COLO668 (cell line): ENCODE measurements at regions not wholly inside any gene's neighbourhood (a gene's known extent, or its start where the extent isn't known, plus 50 kb on each side); places are given as distances from the start of the nearest gene placed in this dataset.

Source experiments
- DNase-seq: peaks from one replicate; lab custom pipeline; 2025; ENCODE audit not compliant: unreplicated experiment; lab: John Stamatoyannopoulos, UW

- no peak for DNase-seq
Observed at GRCh38 chr5:93886917-93887361, 145.5 kb upstream of the POU5F2 start.

GRCh38 chr5:93886098-93886806 is 144.9 kb upstream of the POU5F2 start:
- DNase-seq = no peak

DNA sequence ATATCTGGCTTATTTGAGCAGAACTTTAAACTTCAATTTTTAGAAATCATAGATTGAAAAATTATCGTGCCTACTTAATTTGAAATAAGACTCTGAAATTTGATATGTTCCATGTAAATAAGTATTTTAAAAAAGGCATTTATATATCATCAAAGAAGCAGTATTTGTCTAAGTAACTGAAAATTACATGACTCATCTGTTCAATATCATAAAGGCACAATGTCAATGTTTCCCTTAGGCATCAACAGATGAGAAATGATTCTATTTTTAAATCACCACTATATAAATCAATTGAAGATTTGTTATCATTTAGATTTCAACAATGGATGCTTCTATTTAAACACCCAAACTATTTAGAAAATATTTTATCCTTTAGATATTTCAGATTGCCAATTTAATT is 142.9 kb upstream of the POU5F2 start:
- DNase-seq = no peak

GRCh38 chr5:93883459-93883858 is 142.1 kb upstream of the POU5F2 start:
- no peak for DNase-seq

DNA sequence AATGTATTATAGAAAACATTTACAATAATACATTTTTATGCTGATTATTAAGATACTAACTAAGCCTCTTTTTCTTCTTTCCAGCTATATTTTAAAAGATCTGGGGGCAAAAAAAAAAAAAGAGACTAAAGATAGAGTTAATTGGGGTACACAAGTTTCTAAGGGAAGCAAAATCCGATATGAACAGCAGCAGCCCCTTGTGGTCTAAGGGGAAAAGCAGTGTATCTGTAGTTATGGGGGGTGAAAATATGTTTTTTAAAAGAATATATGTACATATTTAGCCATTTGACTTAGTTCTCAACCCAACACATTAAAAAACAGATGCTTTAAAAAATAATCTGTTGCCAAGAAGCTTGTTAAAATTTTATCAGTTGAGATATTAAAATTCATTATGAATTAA is 134.3 kb upstream of the POU5F2 start:
- DNase-seq = no peak

- DNase-seq = no peak
Observed at GRCh38 chr5:93874491-93874890, 133.1 kb upstream of the POU5F2 start.

GRCh38 chr5:93874080-93874479 is 132.7 kb upstream of the POU5F2 start:
- DNase-seq = no peak

DNA sequence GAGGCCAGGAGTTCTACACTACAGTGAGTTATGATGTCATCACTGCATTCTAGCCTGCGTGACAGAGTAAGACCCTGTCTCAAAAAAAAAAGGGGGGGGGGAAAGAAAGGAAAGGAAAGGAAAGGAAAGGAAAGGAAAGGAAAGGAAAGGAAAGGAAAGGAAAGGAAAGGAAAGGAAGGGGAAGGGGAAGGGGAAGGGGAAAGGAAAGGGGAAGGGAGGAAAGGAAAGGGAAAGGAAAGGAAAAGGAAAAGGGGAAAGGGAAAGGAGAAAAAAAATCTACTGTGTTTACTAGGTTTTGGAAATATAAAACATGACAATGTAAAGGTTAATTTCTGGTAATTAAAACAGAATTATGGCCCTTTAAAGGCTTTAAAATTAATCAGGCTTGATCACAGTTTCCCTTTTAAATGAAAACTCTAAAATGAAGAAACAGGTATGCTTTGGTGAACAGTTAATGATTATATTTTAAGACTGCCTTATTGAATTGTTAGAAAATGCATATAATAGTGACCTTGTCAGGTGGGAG is 131.9 kb upstream of the POU5F2 start:
- no peak for DNase-seq

DNA sequence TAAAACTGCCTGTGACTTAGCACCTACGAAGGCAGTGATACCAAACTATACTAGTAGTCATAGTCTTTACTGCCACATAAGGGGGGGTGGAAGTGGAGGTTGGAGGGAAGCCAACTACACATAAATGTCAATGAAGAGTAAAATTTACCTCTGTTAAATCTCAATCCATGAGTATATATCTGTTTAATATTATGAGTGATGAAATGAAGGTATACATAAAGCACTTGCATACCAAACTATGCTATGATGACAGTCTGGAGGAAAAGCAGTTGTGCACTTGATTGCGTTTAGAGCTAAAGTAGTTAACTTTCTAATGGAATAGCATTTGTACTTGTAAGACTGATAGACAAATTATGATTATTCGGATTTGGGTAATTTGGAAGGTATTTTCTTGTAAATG is 129.2 kb upstream of the POU5F2 start:
- no peak for DNase-seq

- no peak for DNase-seq
Observed at GRCh38 chr5:93868851-93869250, 127.5 kb upstream of the POU5F2 start.

GRCh38 chr5:93850311-93850710 is 108.9 kb upstream of the POU5F2 start:
- peak; percentile 4 for DNase-seq

- no peak for DNase-seq
Observed at GRCh38 chr5:93845376-93845775, 104.0 kb upstream of the POU5F2 start.

- no peak for DNase-seq
Observed at GRCh38 chr5:93831449-93831848, 90.0 kb upstream of the POU5F2 start.

DNA sequence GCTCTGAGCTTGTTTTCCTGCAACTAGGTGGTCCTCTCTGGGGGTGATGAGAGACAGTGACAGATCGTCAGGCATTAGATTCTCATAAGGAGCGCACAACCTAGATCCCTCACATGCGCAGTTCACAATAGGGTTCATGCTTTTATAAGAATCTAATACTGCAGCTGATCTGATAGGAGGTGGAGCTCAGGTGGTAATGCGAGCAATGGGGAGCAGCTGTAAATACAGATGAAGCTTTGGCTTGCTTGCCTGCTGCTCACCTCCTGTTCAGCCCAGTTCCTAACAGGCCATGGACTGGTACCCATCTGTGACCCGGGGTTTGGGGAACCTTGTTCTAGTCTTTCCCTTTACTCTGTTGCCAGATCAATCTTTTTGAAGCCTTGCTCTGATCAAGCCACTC is 89.5 kb upstream of the POU5F2 start:
- DNase-seq = no peak

- no peak for DNase-seq
Observed at GRCh38 chr5:93829346-93829745, 87.9 kb upstream of the POU5F2 start.

DNA sequence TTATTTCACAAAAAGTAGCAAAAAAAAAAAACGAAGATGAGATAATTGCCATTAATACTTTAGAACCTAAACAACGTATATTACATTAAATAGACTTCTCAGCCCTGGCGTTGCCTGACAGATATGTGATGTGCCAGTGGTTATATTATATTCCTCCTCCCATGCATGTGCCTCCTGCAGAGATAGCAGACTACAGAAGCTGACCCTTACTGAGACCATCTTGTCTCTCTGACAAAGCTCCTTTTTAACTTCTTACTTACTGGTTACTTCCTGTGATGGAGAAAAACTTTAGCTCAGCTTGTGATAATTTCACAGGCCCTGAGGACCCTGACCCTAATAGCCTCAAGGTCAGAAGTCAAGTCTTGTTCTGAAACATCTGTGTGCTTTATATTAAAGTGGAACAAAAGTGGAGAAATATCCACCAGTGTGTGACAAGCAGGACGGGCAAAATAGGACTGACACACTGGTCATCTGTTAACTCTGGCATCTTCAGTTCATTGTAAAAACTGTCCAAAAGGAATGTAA is 80.6 kb upstream of the POU5F2 start:
- DNase-seq = no peak

GRCh38 chr5:93819668-93820067 is 78.3 kb upstream of the POU5F2 start:
- DNase-seq = no peak

DNA sequence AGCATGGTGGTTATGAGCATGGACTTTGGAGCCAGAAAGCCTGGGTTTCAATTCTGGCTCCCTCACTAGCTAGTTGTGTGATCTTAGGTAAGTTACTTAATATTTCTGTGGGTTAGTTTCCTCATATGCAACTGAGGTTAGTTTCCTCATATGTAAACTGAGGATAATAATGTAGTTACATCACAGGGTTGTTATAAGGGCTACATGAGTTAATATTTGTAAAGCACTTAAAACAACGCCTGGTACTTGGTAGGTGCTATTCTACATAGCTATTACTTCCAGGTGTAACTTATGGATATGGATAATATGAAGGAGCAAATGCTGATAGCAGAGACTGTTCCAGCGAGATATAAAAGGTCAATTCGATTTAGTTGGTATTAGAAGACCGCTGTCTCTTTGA is 69.4 kb upstream of the POU5F2 start:
- DNase-seq = no peak

GRCh38 chr5:93809430-93809829 is 68.0 kb upstream of the POU5F2 start:
- DNase-seq = no peak

DNA sequence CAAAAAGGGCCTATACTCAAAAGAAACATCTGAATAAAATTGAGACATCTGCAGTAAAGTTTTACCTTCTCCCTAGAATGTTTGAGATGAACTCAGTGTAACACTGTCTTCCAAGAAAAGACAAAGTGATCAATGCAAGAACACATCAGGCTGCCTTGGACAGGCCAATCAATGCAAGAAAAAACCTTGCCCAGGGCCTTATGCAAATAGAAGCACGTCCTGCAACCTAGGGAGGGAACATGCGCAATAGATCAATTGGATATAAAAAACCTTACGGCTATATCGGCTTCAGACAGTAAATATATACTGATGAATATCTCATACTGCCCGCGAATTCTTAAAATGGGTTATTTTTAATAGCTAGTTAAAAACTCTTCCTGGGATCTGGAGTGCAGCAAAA is 66.4 kb upstream of the POU5F2 start:
- no peak for DNase-seq

DNA sequence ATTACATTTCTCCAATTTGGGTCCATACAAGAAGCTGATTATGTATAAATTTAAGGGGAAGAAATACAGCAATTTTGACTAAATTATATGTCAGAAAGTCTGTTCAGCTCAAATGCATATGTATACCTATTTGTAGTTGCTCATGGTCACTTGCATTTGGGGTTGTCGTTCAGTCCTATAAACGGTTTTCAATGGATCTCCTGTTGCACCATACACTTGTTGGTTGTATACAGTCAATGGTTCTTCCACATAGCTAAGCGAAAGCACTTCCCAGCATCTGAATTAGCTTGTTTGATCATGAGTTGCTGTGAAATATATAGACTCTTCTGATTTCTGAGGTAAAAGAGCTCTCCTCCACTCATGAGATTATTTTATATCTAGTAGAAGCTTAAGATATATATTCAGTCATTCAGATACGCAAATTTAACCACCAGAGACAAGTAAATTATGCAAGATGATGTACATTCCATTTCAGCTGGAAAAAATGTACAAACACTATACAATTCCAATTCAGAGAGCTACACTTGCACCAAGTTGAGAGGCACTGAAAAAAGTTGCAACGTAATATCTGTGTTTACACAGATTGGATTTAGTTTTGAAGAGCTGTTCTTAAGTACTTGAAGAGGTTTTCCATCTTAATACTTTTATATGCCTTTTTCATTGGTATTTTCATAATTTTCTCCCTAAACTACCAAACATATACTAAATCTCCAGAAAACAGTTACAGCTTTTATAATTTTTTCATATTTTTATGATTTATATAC is 64.4 kb upstream of the POU5F2 start:
- DNase-seq = no peak
